ENCODE measurements at regions not wholly inside any gene's neighbourhood (a gene's known extent, or its start where the extent isn't known, plus 50 kb on each side); places are given as distances from the start of the nearest gene placed in this dataset.

- no peak for DNase-seq (ENCODE audit: low spot score in 2 of 2)
- intact Hi-C loops (cut with DNase I; ENCODE audit: low total_unique reads) = no loop called here
- no peak for TF ChIP-seq CTCF (IDR thresholded peaks at IDR 0.05)
- no peak for TF ChIP-seq POLR2A (IDR thresholded peaks at IDR 0.05)
- TF ChIP-seq POLR2AphosphoS5 (IDR thresholded peaks at IDR 0.05) = no peak
Measured at GRCh38 chr9:26725573-26725972, 167.0 kb downstream of the CAAP1 start.

GRCh38 chr9:26723486-26723885, 169.1 kb downstream of the CAAP1 start:
- intact Hi-C loops (cut with DNase I; ENCODE audit: low total_unique reads) = no loop called here
- Histone ChIP-seq H3K4me1 (no peaks in the 10 kb centered on the region), H3K9me3 (no peaks in the 10 kb centered on the region), H3K4me3 (peak overlapping the region in 1 of 3 donors; percentile 45), H3K27me3 (no peaks in the 10 kb centered on the region), H3K36me3 (no peaks in the 10 kb centered on the region), H3K27ac (no peak overlapping the region)
- DNase-seq (ENCODE audit: low spot score in 2 of 2) = no peak
- no peak for TF ChIP-seq POLR2A (IDR thresholded peaks at IDR 0.05)
- TF ChIP-seq CTCF (IDR thresholded peaks at IDR 0.05) = no peak
- no peak for TF ChIP-seq POLR2AphosphoS5 (IDR thresholded peaks at IDR 0.05)

More at GRCh38 chr9:26725573-26725972, 167.0 kb downstream of the CAAP1 start:
- H3K9me3 ChIP-seq = peaks cover 0 to 2% of the 10 kb centered on the region in 2 donors
- no peaks in the 10 kb centered on the region for H3K4me1 ChIP-seq
- H3K4me3 ChIP-seq = no peak overlapping the region
- no peaks in the 10 kb centered on the region for H3K36me3 ChIP-seq
- H3K27ac ChIP-seq = no peak overlapping the region
- no peaks in the 10 kb centered on the region for H3K27me3 ChIP-seq

- no peak for DNase-seq (ENCODE audit: low spot score in 2 of 2)
- Histone ChIP-seq H3K4me1 (no peaks in the 10 kb centered on the region), H3K27ac (no peak overlapping the region), H3K36me3 (no peaks in the 10 kb centered on the region), H3K4me3 (no peak overlapping the region), H3K27me3 (no peaks in the 10 kb centered on the region), H3K9me3 (no peaks in the 10 kb centered on the region)
- intact Hi-C loops (cut with DNase I; ENCODE audit: low total_unique reads) = no loop called here
- TF ChIP-seq POLR2A (IDR thresholded peaks at IDR 0.05) (no peak), CTCF (IDR thresholded peaks at IDR 0.05) (no peak), POLR2AphosphoS5 (IDR thresholded peaks at IDR 0.05) (no peak)
Measured at GRCh38 chr9:26722755-26723154, 169.8 kb downstream of the CAAP1 start.

GRCh38 chr9:26710008-26710407, 182.6 kb downstream of the CAAP1 start:
- DNase-seq (ENCODE audit: low spot score in 2 of 2) = no peak
- no peaks in the 10 kb centered on the region for H3K9me3 ChIP-seq
- no peaks in the 10 kb centered on the region for H3K36me3 ChIP-seq
- no peak overlapping the region for H3K27ac ChIP-seq
- H3K4me1 ChIP-seq = no peaks in the 10 kb centered on the region
- H3K4me3 ChIP-seq = no peak overlapping the region
- no peaks in the 10 kb centered on the region for H3K27me3 ChIP-seq
- intact Hi-C loops (cut with DNase I; ENCODE audit: low total_unique reads) = no loop called here
- TF ChIP-seq POLR2A (IDR thresholded peaks at IDR 0.05) = no peak
- no peak for TF ChIP-seq POLR2AphosphoS5 (IDR thresholded peaks at IDR 0.05)
- no peak for TF ChIP-seq CTCF (IDR thresholded peaks at IDR 0.05)

- Histone ChIP-seq H3K4me3 (no peak overlapping the region), H3K36me3 (no peaks in the 10 kb centered on the region)
- DNase-seq (ENCODE audit: low spot score in 2 of 2) = no peak
Measured at GRCh38 chr9:26706223-26706622, 186.4 kb downstream of the CAAP1 start.

More at GRCh38 chr9:26706223-26706622, 186.4 kb downstream of the CAAP1 start:
- TF ChIP-seq POLR2A (IDR thresholded peaks at IDR 0.05) (no peak), POLR2AphosphoS5 (IDR thresholded peaks at IDR 0.05) (no peak), CTCF (IDR thresholded peaks at IDR 0.05) (no peak)
- intact Hi-C loops (cut with DNase I; ENCODE audit: low total_unique reads) = no loop called here
- Histone ChIP-seq H3K27me3 (no peaks in the 10 kb centered on the region), H3K9me3 (no peaks in the 10 kb centered on the region), H3K4me1 (no peaks in the 10 kb centered on the region), H3K27ac (no peak overlapping the region)

Measured in breast epithelium (tissue), 4 donors.